ENCODE measurements at regions not wholly inside any gene's neighbourhood (a gene's known extent, or its start where the extent isn't known, plus 50 kb on each side); places are given as distances from the start of the nearest gene placed in this dataset.

GRCh38 chr18:61984349-61984748, 91.5 kb upstream of the RNF152 start:
- TF ChIP-seq YY1 (IDR thresholded peaks at IDR 0.05) (no peak), CTCF (IDR thresholded peaks at IDR 0.05; ENCODE audit: low read depth, low read length, missing input control) (no peak), SP1 (IDR thresholded peaks at IDR 0.05) (no peak), RAD21 (IDR thresholded peaks at IDR 0.05) (no peak), GABPA (IDR thresholded peaks at IDR 0.05 in 1 of 2, conservative IDR thresholded peaks at IDR 0.05 in 1 of 2) (no peak), TAF1 (conservative IDR thresholded peaks at IDR 0.05) (no peak)
